ENCODE measurements at regions not wholly inside any gene's neighbourhood (a gene's known extent, or its start where the extent isn't known, plus 50 kb on each side); places are given as distances from the start of the nearest gene placed in this dataset.

GRCh38 chr4:14614840-14615239 is 387.4 kb upstream of the CPEB2 start:
- TF ChIP-seq MAX (IDR thresholded peaks at IDR 0.05; ENCODE audit: low read depth) (no peak), PBX3 (IDR thresholded peaks at IDR 0.05) (no peak), USF2 (IDR thresholded peaks at IDR 0.05; ENCODE audit: borderline replicate concordance, low read depth, low read length) (no peak), CTCF (IDR thresholded peaks at IDR 0.05) (no peak), MXI1 (IDR thresholded peaks at IDR 0.05; ENCODE audit: low read depth, low read length) (no peak), NFIC (IDR thresholded peaks at IDR 0.05; ENCODE audit: borderline replicate concordance) (no peak), TAF1 (IDR thresholded peaks at IDR 0.05; ENCODE audit: borderline replicate concordance, low read depth, low read length) (no peak), TEAD4 (IDR thresholded peaks at IDR 0.05; ENCODE audit: borderline replicate concordance, insufficient read depth) (no peak), CHD2 (IDR thresholded peaks at IDR 0.05; ENCODE audit: low read length, partially characterized antibody) (no peak), NRF1 (IDR thresholded peaks at IDR 0.05; ENCODE audit: low read depth, low read length) (no peak)

Measured in SK-N-SH (cell line).